ENCODE measurements at regions not wholly inside any gene's neighbourhood (a gene's known extent, or its start where the extent isn't known, plus 50 kb on each side); places are given as distances from the start of the nearest gene placed in this dataset.
A peak's percentile ranks its signal among the peaks of the same experiment; 100 is the strongest.

GRCh38 chr6:44658571-44658970 lies 271.1 kb downstream of the CDC5L start:
- TF ChIP-seq, protein P1, sequence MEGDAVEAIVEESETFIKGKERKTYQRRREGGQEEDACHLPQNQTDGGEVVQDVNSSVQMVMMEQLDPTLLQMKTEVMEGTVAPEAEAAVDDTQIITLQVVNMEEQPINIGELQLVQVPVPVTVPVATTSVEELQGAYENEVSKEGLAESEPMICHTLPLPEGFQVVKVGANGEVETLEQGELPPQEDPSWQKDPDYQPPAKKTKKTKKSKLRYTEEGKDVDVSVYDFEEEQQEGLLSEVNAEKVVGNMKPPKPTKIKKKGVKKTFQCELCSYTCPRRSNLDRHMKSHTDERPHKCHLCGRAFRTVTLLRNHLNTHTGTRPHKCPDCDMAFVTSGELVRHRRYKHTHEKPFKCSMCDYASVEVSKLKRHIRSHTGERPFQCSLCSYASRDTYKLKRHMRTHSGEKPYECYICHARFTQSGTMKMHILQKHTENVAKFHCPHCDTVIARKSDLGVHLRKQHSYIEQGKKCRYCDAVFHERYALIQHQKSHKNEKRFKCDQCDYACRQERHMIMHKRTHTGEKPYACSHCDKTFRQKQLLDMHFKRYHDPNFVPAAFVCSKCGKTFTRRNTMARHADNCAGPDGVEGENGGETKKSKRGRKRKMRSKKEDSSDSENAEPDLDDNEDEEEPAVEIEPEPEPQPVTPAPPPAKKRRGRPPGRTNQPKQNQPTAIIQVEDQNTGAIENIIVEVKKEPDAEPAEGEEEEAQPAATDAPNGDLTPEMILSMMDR (IDR thresholded peaks at IDR 0.05; ENCODE audit: low read depth, low read length, missing control alignments), result no peak
- no peak for DNase-seq
- Histone ChIP-seq H3K27ac (no peak overlapping the region), H3K36me3 (replicated peaks) (no peaks in the 10 kb centered on the region), H3K4me3 (ENCODE audit: low read depth, low read length) (no peak overlapping the region), H3K27me3 (replicated peaks) (no peaks in the 10 kb centered on the region)
- in situ Hi-C loops (cut with HindIII; ENCODE audit: low pct_ligation_motif_present, low sequenced_read_pairs), result no loop called here

- no peak for DNase-seq
- TF ChIP-seq, protein P1 (IDR thresholded peaks at IDR 0.05; ENCODE audit: low read depth, low read length, missing control alignments), result no peak
- Histone ChIP-seq H3K27me3 (replicated peaks) (no peaks in the 10 kb centered on the region), H3K36me3 (replicated peaks) (no peaks in the 10 kb centered on the region), H3K27ac (no peak overlapping the region), H3K4me3 (ENCODE audit: low read depth, low read length) (no peak overlapping the region)
- in situ Hi-C loops (cut with HindIII; ENCODE audit: low pct_ligation_motif_present, low sequenced_read_pairs), result no loop called here
These were observed 272.2 kb downstream of the CDC5L start for GRCh38 chr6:44659726-44660125.

- H3K27ac ChIP-seq, result no peak overlapping the region
- DNase-seq, result no peak
- TF ChIP-seq, protein P1 (IDR thresholded peaks at IDR 0.05; ENCODE audit: low read depth, low read length, missing control alignments), result no peak
- no peaks in the 10 kb centered on the region for H3K27me3 ChIP-seq (replicated peaks)
- H3K36me3 ChIP-seq (replicated peaks), result no peaks in the 10 kb centered on the region
- in situ Hi-C loops (cut with HindIII; ENCODE audit: low pct_ligation_motif_present, low sequenced_read_pairs), result no loop called here
- H3K4me3 ChIP-seq (ENCODE audit: low read depth, low read length), result no peak overlapping the region
These were observed 273.2 kb downstream of the CDC5L start for GRCh38 chr6:44660561-44661220.

GRCh38 chr6:44661221-44662008 lies 273.9 kb downstream of the CDC5L start:
- no peak overlapping the region for H3K27ac ChIP-seq

GRCh38 chr6:44662461-44663121 lies 275.1 kb downstream of the CDC5L start:
- H3K27ac ChIP-seq, result no peak overlapping the region
- TF ChIP-seq, protein P1 (IDR thresholded peaks at IDR 0.05; ENCODE audit: low read depth, low read length, missing control alignments), result no peak
- peak; percentile 31 for DNase-seq
- in situ Hi-C loops (cut with HindIII; ENCODE audit: low pct_ligation_motif_present, low sequenced_read_pairs), result no loop called here
- no peak overlapping the region for H3K4me3 ChIP-seq (ENCODE audit: low read depth, low read length)
- no peaks in the 10 kb centered on the region for H3K36me3 ChIP-seq (replicated peaks)
- no peaks in the 10 kb centered on the region for H3K27me3 ChIP-seq (replicated peaks)

More at GRCh38 chr6:44661221-44662008, 273.9 kb downstream of the CDC5L start:
- TF ChIP-seq, protein P1 (IDR thresholded peaks at IDR 0.05; ENCODE audit: low read depth, low read length, missing control alignments), result no peak
- H3K36me3 ChIP-seq (replicated peaks), result no peaks in the 10 kb centered on the region
- in situ Hi-C loops (cut with HindIII; ENCODE audit: low pct_ligation_motif_present, low sequenced_read_pairs), result no loop called here
- no peaks in the 10 kb centered on the region for H3K27me3 ChIP-seq (replicated peaks)
- H3K4me3 ChIP-seq (ENCODE audit: low read depth, low read length), result no peak overlapping the region
- DNase-seq, result no peak
